ENCODE measurements at regions not wholly inside any gene's neighbourhood (a gene's known extent, or its start where the extent isn't known, plus 50 kb on each side); places are given as distances from the start of the nearest gene placed in this dataset.

DNA sequence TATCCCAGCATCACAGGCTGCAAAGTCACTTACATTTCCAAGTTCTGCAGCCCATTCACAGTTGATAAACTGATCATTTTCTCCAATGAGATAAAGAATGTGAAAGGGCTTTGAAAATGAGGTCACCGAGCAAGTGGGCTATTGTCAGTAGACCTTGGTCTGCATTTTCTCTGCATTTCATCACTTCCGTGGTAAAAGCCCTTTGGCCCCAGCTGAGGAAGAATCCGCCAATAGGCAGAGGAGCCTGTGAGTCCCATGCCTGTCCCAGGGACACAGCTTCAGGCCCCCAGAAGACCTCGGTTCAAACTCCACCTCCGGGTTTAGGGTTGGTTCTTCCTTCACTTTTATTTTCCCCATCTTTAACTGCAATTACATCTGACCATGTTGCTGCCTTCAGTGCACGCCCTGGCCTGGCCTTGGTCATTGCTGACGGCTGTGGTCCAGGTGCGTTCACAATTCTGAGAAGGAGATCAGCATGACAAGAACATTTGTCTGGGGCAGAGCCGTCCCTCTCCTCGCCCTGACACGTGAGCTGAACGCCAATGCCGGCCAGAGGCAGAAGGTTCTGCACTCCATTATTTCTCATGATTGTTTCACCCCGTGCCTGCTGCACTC is 292.5 kb downstream of the TCERG1L start:
- no peak overlapping the region for H3K4me3 ChIP-seq (ENCODE audit: low read depth, low read length)
- TF ChIP-seq, protein P1, sequence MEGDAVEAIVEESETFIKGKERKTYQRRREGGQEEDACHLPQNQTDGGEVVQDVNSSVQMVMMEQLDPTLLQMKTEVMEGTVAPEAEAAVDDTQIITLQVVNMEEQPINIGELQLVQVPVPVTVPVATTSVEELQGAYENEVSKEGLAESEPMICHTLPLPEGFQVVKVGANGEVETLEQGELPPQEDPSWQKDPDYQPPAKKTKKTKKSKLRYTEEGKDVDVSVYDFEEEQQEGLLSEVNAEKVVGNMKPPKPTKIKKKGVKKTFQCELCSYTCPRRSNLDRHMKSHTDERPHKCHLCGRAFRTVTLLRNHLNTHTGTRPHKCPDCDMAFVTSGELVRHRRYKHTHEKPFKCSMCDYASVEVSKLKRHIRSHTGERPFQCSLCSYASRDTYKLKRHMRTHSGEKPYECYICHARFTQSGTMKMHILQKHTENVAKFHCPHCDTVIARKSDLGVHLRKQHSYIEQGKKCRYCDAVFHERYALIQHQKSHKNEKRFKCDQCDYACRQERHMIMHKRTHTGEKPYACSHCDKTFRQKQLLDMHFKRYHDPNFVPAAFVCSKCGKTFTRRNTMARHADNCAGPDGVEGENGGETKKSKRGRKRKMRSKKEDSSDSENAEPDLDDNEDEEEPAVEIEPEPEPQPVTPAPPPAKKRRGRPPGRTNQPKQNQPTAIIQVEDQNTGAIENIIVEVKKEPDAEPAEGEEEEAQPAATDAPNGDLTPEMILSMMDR (conservative IDR thresholded peaks at IDR 0.05; ENCODE audit: low read depth, low read length): no peak
- no peak for DNase-seq (ENCODE audit: low read depth)

DNA sequence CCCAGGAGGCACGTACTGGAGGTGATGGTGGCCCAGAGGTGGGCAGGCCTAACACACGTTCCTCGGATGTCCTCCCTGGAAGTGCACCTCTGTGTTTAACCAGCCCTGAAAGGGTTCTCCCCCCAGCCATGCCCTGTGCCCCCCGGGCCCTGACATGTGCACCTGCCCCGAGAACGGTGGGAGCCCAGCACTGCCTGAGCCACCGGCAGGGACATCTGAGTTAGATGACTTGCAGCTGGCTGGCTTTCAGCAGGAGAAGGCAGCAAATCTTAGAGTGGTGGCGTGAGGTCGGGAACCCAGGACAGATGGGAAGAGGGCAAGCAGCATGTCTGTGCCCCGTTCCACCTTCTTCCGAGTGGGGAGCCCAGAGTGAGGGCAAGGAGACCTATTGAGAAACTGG is 291.8 kb downstream of the TCERG1L start:
- DNase-seq (ENCODE audit: low read depth): no peak
- TF ChIP-seq, protein P1 (conservative IDR thresholded peaks at IDR 0.05; ENCODE audit: low read depth, low read length): no peak
- H3K4me3 ChIP-seq (ENCODE audit: low read depth, low read length): no peak overlapping the region

DNA sequence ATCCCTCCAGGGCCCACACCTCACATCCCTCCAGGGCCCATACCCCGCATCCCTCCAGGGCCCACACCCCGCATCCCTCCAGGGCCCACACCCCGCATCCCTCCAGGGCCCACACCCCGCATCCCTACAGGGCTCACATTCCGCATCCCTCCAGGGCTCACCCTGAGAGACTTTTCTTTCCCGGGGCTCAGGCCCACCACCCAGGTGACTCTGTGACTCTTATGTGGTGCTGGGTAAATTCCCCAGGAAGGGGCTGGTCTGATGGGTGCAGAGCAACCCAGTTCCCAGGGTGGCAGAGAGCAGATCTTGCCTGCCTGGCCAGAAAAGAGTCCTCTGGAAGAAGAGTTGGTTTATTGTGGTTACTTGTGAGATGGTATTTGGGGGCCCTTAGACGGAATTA is 290.7 kb downstream of the TCERG1L start:
- DNase-seq (ENCODE audit: low read depth): no peak
- TF ChIP-seq, protein P1 (conservative IDR thresholded peaks at IDR 0.05; ENCODE audit: low read depth, low read length): no peak
- no peak overlapping the region for H3K4me3 ChIP-seq (ENCODE audit: low read depth, low read length)

DNA sequence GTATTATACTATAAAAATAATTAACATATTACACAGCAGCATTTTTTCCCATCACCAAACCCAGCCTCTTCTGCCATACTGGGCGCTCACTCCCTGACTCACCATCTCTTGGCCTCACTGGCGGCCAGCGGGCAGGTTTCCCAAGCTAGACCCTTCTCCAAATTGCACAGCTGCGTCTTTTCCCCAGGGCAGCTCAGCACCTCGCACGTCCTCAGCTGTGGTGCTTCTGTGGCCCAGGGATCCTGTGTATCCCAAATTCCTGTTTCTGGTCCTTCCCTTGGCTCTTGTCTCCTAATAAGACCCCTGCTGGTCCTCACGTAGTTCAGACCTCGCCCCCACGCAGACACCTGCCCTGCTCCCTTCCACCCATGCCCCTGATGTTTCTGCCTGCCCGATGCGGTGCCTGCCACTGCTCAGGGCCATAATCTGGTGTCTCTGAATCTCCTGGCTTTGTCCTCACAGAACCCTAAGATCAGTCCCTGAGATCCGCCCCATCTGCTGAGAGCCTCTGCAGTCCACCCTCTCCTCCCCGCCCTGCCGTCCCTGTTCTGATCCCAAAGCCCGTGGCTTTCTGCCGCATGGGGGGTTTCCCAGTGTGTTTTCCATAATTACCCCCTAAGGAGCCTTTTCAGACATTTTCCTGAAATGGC is 290.1 kb downstream of the TCERG1L start:
- TF ChIP-seq, protein P1 (conservative IDR thresholded peaks at IDR 0.05; ENCODE audit: low read depth, low read length): no peak
- no peak overlapping the region for H3K4me3 ChIP-seq (ENCODE audit: low read depth, low read length)
- no peak for DNase-seq (ENCODE audit: low read depth)

DNA sequence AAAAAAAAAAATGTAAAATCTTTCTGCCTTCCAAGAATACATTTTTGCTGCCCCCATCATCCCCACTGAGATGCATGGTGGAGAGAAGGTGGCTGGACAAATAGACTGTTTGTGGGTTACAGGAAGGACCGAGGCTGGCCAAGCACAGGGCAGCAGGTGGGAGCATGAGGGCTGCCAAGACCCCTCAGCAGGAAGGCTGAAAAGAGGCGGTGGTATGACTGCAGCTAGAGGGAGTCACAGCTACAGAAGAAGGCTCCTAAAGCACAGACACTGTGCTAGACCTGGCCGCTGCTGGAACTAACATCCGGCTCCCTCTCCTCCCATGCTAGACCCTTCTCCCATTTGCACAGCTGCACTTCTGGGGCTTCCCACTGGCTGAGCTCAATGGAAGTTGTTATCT is 289.6 kb downstream of the TCERG1L start:
- TF ChIP-seq, protein P1 (conservative IDR thresholded peaks at IDR 0.05; ENCODE audit: low read depth, low read length): no peak
- DNase-seq (ENCODE audit: low read depth): no peak
- H3K4me3 ChIP-seq (ENCODE audit: low read depth, low read length): no peak overlapping the region

DNA sequence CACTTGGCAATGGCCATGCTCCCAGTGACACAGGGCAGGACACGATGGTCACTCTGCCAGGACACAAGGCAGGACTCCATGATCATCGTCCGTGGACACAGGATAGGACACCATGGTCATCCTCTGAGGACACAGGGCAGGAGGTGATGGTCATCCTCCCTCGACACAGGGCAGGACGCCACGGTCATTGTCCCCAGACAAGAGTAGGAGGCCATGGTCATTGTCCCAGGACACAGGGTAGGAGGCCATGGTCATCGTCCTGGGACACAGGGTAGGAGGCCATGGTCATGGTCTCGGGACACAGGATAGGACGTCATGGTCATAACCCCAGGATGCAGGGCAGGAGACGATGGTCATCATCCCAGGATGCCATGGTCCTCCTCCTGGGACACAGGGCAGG is 289.2 kb downstream of the TCERG1L start:
- TF ChIP-seq, protein P1 (conservative IDR thresholded peaks at IDR 0.05; ENCODE audit: low read depth, low read length): no peak
- DNase-seq (ENCODE audit: low read depth): no peak
- H3K4me3 ChIP-seq (ENCODE audit: low read depth, low read length): no peak overlapping the region

DNA sequence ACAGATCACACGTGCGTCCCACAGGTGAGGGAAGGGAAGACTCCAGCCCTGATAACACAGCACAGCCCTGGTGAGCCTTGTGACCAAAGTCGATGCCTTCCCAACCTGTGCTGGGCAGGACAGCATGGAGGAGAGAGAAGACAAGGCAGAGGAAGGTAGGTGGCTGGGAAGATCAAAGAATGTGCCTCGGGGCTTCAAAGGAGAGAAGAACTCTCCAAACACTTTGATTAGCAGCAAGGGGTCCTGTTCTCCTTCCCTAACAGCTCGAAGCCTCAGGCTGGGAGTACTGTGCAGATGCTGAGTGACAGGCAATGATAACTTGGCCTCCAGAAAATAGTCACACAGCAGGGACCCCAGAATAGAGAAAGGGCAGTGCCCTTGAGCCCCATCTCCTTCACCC is 288.5 kb downstream of the TCERG1L start:
- TF ChIP-seq, protein P1 (conservative IDR thresholded peaks at IDR 0.05; ENCODE audit: low read depth, low read length): no peak
- DNase-seq (ENCODE audit: low read depth): no peak

More for the DNA sequence above, 288.5 kb downstream of the TCERG1L start:
- no peak overlapping the region for H3K4me3 ChIP-seq (ENCODE audit: low read depth, low read length)

Measured in epithelial cell of proximal tubule (primary cell).